ENCODE measurements at regions not wholly inside any gene's neighbourhood (a gene's known extent, or its start where the extent isn't known, plus 50 kb on each side); places are given as distances from the start of the nearest gene placed in this dataset.

GRCh38 chr3:59528251-59528650 is 478.4 kb upstream of the CFAP20DC start:
- DNase-seq (ENCODE audit: low spot score) = no peak
- Mint-ChIP-seq H3K4me1 (ENCODE audit: low read depth) (peaks cover 14% of the 10 kb centered on the region), H3K27ac (ENCODE audit: unreplicated experiment) (no peak overlapping the region), H3K9me3 (ENCODE audit: low read depth) (peaks cover 14% of the 10 kb centered on the region), H3K4me3 (ENCODE audit: unreplicated experiment) (no peak overlapping the region), H3K27me3 (ENCODE audit: low read depth) (no peaks in the 10 kb centered on the region), H3K36me3 (ENCODE audit: low read depth) (peaks cover 3% of the 10 kb centered on the region)
- TF ChIP-seq CTCF (IDR thresholded peaks at IDR 0.05) = no peak

GRCh38 chr3:59527493-59527892 is 477.7 kb upstream of the CFAP20DC start:
- Mint-ChIP-seq H3K27ac (ENCODE audit: unreplicated experiment) (no peak overlapping the region), H3K4me1 (ENCODE audit: low read depth) (peaks cover 14% of the 10 kb centered on the region), H3K4me3 (ENCODE audit: unreplicated experiment) (no peak overlapping the region), H3K9me3 (ENCODE audit: low read depth) (peaks cover 14% of the 10 kb centered on the region), H3K27me3 (ENCODE audit: low read depth) (no peaks in the 10 kb centered on the region), H3K36me3 (ENCODE audit: low read depth) (peaks cover 3% of the 10 kb centered on the region)
- no peak for DNase-seq (ENCODE audit: low spot score)
- TF ChIP-seq CTCF (IDR thresholded peaks at IDR 0.05) = no peak

- H3K27me3 Mint-ChIP-seq (ENCODE audit: low read depth) = no peaks in the 10 kb centered on the region
- H3K36me3 Mint-ChIP-seq (ENCODE audit: low read depth) = peaks cover 3% of the 10 kb centered on the region
- peaks cover 13% of the 10 kb centered on the region for H3K4me1 Mint-ChIP-seq (ENCODE audit: low read depth)
- H3K4me3 Mint-ChIP-seq (ENCODE audit: unreplicated experiment) = no peak overlapping the region
- H3K27ac Mint-ChIP-seq (ENCODE audit: unreplicated experiment) = no peak overlapping the region
- H3K9me3 Mint-ChIP-seq (ENCODE audit: low read depth) = peaks cover 14% of the 10 kb centered on the region
- TF ChIP-seq CTCF (IDR thresholded peaks at IDR 0.05) = no peak
- no peak for DNase-seq (ENCODE audit: low spot score)
Observed at GRCh38 chr3:59526999-59527398, 477.2 kb upstream of the CFAP20DC start.

GRCh38 chr3:59522550-59522949 is 472.7 kb upstream of the CFAP20DC start:
- DNase-seq (ENCODE audit: low spot score) = no peak
- H3K27ac Mint-ChIP-seq (ENCODE audit: unreplicated experiment) = no peak overlapping the region
- no peaks in the 10 kb centered on the region for H3K4me1 Mint-ChIP-seq (ENCODE audit: low read depth)
- no peaks in the 10 kb centered on the region for H3K27me3 Mint-ChIP-seq (ENCODE audit: low read depth)
- no peak overlapping the region for H3K4me3 Mint-ChIP-seq (ENCODE audit: unreplicated experiment)
- H3K9me3 Mint-ChIP-seq (ENCODE audit: low read depth) = peaks cover 14% of the 10 kb centered on the region
- TF ChIP-seq CTCF (IDR thresholded peaks at IDR 0.05) = no peak
- peaks cover 3% of the 10 kb centered on the region for H3K36me3 Mint-ChIP-seq (ENCODE audit: low read depth)

- Mint-ChIP-seq H3K9me3 (ENCODE audit: low read depth) (no peaks in the 10 kb centered on the region), H3K4me1 (ENCODE audit: low read depth) (peaks cover 3% of the 10 kb centered on the region), H3K4me3 (ENCODE audit: unreplicated experiment) (no peak overlapping the region), H3K36me3 (ENCODE audit: low read depth) (no peaks in the 10 kb centered on the region), H3K27me3 (ENCODE audit: low read depth) (no peaks in the 10 kb centered on the region), H3K27ac (ENCODE audit: unreplicated experiment) (no peak overlapping the region)
- TF ChIP-seq CTCF (IDR thresholded peaks at IDR 0.05) = no peak
- DNase-seq (ENCODE audit: low spot score) = no peak
Observed at GRCh38 chr3:59519094-59519493, 469.3 kb upstream of the CFAP20DC start.
